NCI-H446 (cell line): ENCODE measurements at regions not wholly inside any gene's neighbourhood (a gene's known extent, or its start where the extent isn't known, plus 50 kb on each side); places are given as distances from the start of the nearest gene placed in this dataset.

Experiments used
- DNase-seq, 2 experiments: peaks; one replicate each; lab custom pipeline; 2025; lab: John Stamatoyannopoulos, UW

GRCh38 chr6:169047345-169047744, 206.3 kb downstream of the THBS2 start:
- DNase-seq = no peak

- no peak for DNase-seq
Measured at GRCh38 chr6:169046483-169047192, 207.0 kb downstream of the THBS2 start.

GRCh38 chr6:169046021-169046420, 207.6 kb downstream of the THBS2 start:
- no peak for DNase-seq

- DNase-seq = no peak
Measured at GRCh38 chr6:169045486-169045885, 208.2 kb downstream of the THBS2 start.

- DNase-seq = no peak
Measured at GRCh38 chr6:169044381-169045230, 209.0 kb downstream of the THBS2 start.

GRCh38 chr6:169042061-169042460, 211.6 kb downstream of the THBS2 start:
- DNase-seq = no peak

GRCh38 chr6:169041078-169041477, 212.6 kb downstream of the THBS2 start:
- no peak for DNase-seq

GRCh38 chr6:169038691-169039090, 215.0 kb downstream of the THBS2 start:
- DNase-seq = no peak

- no peak for DNase-seq
Measured at GRCh38 chr6:169035385-169036240, 218.0 kb downstream of the THBS2 start.

GRCh38 chr6:169034516-169035167, 219.0 kb downstream of the THBS2 start:
- no peak for DNase-seq

- no peak for DNase-seq
Measured at GRCh38 chr6:169029861-169030260, 223.8 kb downstream of the THBS2 start.

GRCh38 chr6:169028343-169028742, 225.3 kb downstream of the THBS2 start:
- DNase-seq = no peak

- no peak for DNase-seq
Measured at GRCh38 chr6:169026175-169026574, 227.5 kb downstream of the THBS2 start.

GRCh38 chr6:169024047-169024660, 229.5 kb downstream of the THBS2 start:
- no peak for DNase-seq

- DNase-seq = no peak
Measured at GRCh38 chr6:169023161-169023874, 230.3 kb downstream of the THBS2 start.

- DNase-seq = no peak
Measured at GRCh38 chr6:169022079-169022478, 231.6 kb downstream of the THBS2 start.

GRCh38 chr6:169020821-169021220, 232.8 kb downstream of the THBS2 start:
- no peak for DNase-seq

- DNase-seq = no peak
Measured at GRCh38 chr6:169019727-169020491, 233.7 kb downstream of the THBS2 start.

- no peak for DNase-seq
Measured at GRCh38 chr6:169019111-169019510, 234.5 kb downstream of the THBS2 start.

- DNase-seq = no peak
Measured at GRCh38 chr6:169016758-169017157, 236.9 kb downstream of the THBS2 start.
